Keratinocyte (primary cell): ENCODE measurements at regions not wholly inside any gene's neighbourhood (a gene's known extent, or its start where the extent isn't known, plus 50 kb on each side); places are given as distances from the start of the nearest gene placed in this dataset.

ENCODE experiments used
- EZH2 ChIP-seq: IDR thresholded peaks from one replicate; pipeline ENCODE4 v1.6.1; 2012; ENCODE audit warnings: inconsistent platforms, mild to moderate bottlenecking, low read length, moderate library complexity
- TF ChIP-seq, protein P1 (sequence below), 3 experiments: IDR thresholded peaks in 1 of 3; conservative IDR thresholded peaks in 1 of 3; optimal IDR thresholded peaks in 1 of 3; 2 replicates in 2 of 3; 3 replicates in 1 of 3; pipeline versions ENCODE3 to v1.5.1; 2011; ENCODE audit warnings: low read length in 3 of 3, mild to moderate bottlenecking in 3 of 3, moderate library complexity in 2 of 3, control low read depth in 1 of 3, inconsistent platforms in 1 of 3; ENCODE audit not compliant: insufficient read depth in 2 of 3; ENCODE audit errors: extremely low read depth in 1 of 3

- TF ChIP-seq, protein P1, sequence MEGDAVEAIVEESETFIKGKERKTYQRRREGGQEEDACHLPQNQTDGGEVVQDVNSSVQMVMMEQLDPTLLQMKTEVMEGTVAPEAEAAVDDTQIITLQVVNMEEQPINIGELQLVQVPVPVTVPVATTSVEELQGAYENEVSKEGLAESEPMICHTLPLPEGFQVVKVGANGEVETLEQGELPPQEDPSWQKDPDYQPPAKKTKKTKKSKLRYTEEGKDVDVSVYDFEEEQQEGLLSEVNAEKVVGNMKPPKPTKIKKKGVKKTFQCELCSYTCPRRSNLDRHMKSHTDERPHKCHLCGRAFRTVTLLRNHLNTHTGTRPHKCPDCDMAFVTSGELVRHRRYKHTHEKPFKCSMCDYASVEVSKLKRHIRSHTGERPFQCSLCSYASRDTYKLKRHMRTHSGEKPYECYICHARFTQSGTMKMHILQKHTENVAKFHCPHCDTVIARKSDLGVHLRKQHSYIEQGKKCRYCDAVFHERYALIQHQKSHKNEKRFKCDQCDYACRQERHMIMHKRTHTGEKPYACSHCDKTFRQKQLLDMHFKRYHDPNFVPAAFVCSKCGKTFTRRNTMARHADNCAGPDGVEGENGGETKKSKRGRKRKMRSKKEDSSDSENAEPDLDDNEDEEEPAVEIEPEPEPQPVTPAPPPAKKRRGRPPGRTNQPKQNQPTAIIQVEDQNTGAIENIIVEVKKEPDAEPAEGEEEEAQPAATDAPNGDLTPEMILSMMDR (optimal IDR thresholded peaks at IDR 0.05 in 1 of 3, IDR thresholded peaks at IDR 0.05 in 1 of 3, conservative IDR thresholded peaks at IDR 0.05 in 1 of 3; ENCODE audit: extremely low read depth in 1 of 3, insufficient read depth in 2 of 3, low read length in 3 of 3): no peak
- TF ChIP-seq EZH2: no peak
Observed at GRCh38 chr17:33375103-33375502, 82.0 kb upstream of the ASIC2 start.
